Urothelium cell line (cell line): ENCODE measurements at regions not wholly inside any gene's neighbourhood (a gene's known extent, or its start where the extent isn't known, plus 50 kb on each side); places are given as distances from the start of the nearest gene placed in this dataset.
A peak's percentile ranks its signal among the peaks of the same experiment; 100 is the strongest.

Experiments
- DNase-seq: peaks from one replicate; pipeline ENCODE4 v3.0.0; 2011; ENCODE audit warnings: low spot score, mixed read lengths
- FAIRE-seq: peaks from 2 replicates; lab custom pipeline; 2011; peaks lifted over from hg19 to GRCh38; lab: Jason Lieb, UNC

- FAIRE-seq (no peak), DNase-seq (no peak)
Measured at GRCh38 chr10:124220547-124220946, 127.1 kb upstream of the CHST15 start.

GRCh38 chr10:124219655-124220054 is 126.3 kb upstream of the CHST15 start:
- FAIRE-seq = no peak

GRCh38 chr10:124219062-124219461 is 125.7 kb upstream of the CHST15 start:
- no peak for FAIRE-seq
- no peak for DNase-seq

More at GRCh38 chr10:124219655-124220054, 126.3 kb upstream of the CHST15 start:
- no peak for DNase-seq

GRCh38 chr10:124217906-124218804 is 124.8 kb upstream of the CHST15 start:
- DNase-seq (no peak), FAIRE-seq (no peak)

- DNase-seq = no peak
- no peak for FAIRE-seq
Measured at GRCh38 chr10:124217031-124217430, 123.6 kb upstream of the CHST15 start.

- FAIRE-seq = no peak
- no peak for DNase-seq
Measured at GRCh38 chr10:124214610-124215375, 121.4 kb upstream of the CHST15 start.

GRCh38 chr10:124213899-124214510 is 120.6 kb upstream of the CHST15 start:
- FAIRE-seq (no peak), DNase-seq (no peak)

GRCh38 chr10:124213471-124213870 is 120.1 kb upstream of the CHST15 start:
- DNase-seq = no peak
- FAIRE-seq = no peak

GRCh38 chr10:124212702-124213101 is 119.3 kb upstream of the CHST15 start:
- DNase-seq = no peak
- FAIRE-seq = no peak

- peak; percentile 77 for DNase-seq
Measured at GRCh38 chr10:124211921-124212320, 118.5 kb upstream of the CHST15 start.

GRCh38 chr10:124210263-124210662 is 116.9 kb upstream of the CHST15 start:
- DNase-seq (no peak), FAIRE-seq (no peak)

More at GRCh38 chr10:124211921-124212320, 118.5 kb upstream of the CHST15 start:
- FAIRE-seq = no peak

GRCh38 chr10:124207391-124207790 is 114.0 kb upstream of the CHST15 start:
- DNase-seq (no peak), FAIRE-seq (no peak)

GRCh38 chr10:124206616-124207015 is 113.2 kb upstream of the CHST15 start:
- FAIRE-seq = no peak
- DNase-seq = no peak

GRCh38 chr10:124205432-124205831 is 112.0 kb upstream of the CHST15 start:
- FAIRE-seq = no peak
- no peak for DNase-seq

GRCh38 chr10:124204726-124205125 is 111.3 kb upstream of the CHST15 start:
- no peak for FAIRE-seq
- no peak for DNase-seq

GRCh38 chr10:124200011-124200410 is 106.6 kb upstream of the CHST15 start:
- FAIRE-seq (no peak), DNase-seq (no peak)

- DNase-seq (no peak), FAIRE-seq (no peak)
Measured at GRCh38 chr10:124198871-124199270, 105.5 kb upstream of the CHST15 start.

- DNase-seq (no peak), FAIRE-seq (no peak)
Measured at GRCh38 chr10:124198125-124198501, 104.7 kb upstream of the CHST15 start.

- no peak for FAIRE-seq
- DNase-seq = no peak
Measured at GRCh38 chr10:124197371-124198124, 104.2 kb upstream of the CHST15 start.

- FAIRE-seq (no peak), DNase-seq (no peak)
Measured at GRCh38 chr10:124196659-124197058, 103.3 kb upstream of the CHST15 start.
